Lung (tissue), 11 donors: ENCODE measurements at regions not wholly inside any gene's neighbourhood (a gene's known extent, or its start where the extent isn't known, plus 50 kb on each side); places are given as distances from the start of the nearest gene placed in this dataset.

Experiments
- ATAC-seq: fragments of 200-7000 bp; cut with Tn5 transposase; one replicate; pipeline ENCODE4 v1.9.1; 2020; ENCODE audit warnings: moderate number of reproducible peaks; ENCODE audit not compliant: insufficient read depth, low FRiP score
- DNase-seq, 3 donors: peaks; one replicate each; pipeline ENCODE4 v3.0.0-alpha.2; 2013 to 2017
- H3K27ac ChIP-seq, 2 donors: one replicate each; pipeline ENCODE4 v1.5.1; 2013; ENCODE audit warnings: mild to moderate bottlenecking in 2 of 2, moderate library complexity in 2 of 2, control low read depth in 1 of 2, inconsistent platforms in 1 of 2, low read depth in 1 of 2, low read length in 1 of 2
- H3K27me3 ChIP-seq, 3 donors: one replicate each; pipeline ENCODE4 v1.5.1; 2013; ENCODE audit warnings: low read length in 2 of 3; ENCODE audit not compliant: control insufficient read depth in 3 of 3, insufficient read depth in 3 of 3
- H3K36me3 ChIP-seq, 4 donors: one replicate each; pipeline ENCODE4 v1.5.1; 2013; ENCODE audit warnings: low read length in 4 of 4, mild to moderate bottlenecking in 1 of 4, moderate library complexity in 1 of 4; ENCODE audit not compliant: control insufficient read depth in 4 of 4, insufficient read depth in 4 of 4
- H3K4me1 ChIP-seq, 5 donors: one replicate each; pipeline ENCODE4 v1.5.1; 2013; ENCODE audit warnings: low read length in 5 of 5, mild to moderate bottlenecking in 2 of 5, moderate library complexity in 1 of 5; ENCODE audit not compliant: control insufficient read depth in 5 of 5, insufficient read depth in 5 of 5
- H3K4me3 ChIP-seq: one replicate; pipeline ENCODE4 v1.5.1; 2013; ENCODE audit warnings: mild to moderate bottlenecking, control low read depth, moderate library complexity
- H3K9ac ChIP-seq, 2 donors: one replicate each; pipeline ENCODE4 v1.5.1; 2013; ENCODE audit warnings: low read length in 2 of 2, control low read depth in 1 of 2; ENCODE audit not compliant: insufficient read depth in 1 of 2
- H3K9me3 ChIP-seq, 4 donors: one replicate each; pipeline ENCODE4 v1.5.1; 2013; ENCODE audit warnings: low read length in 3 of 4, mild to moderate bottlenecking in 1 of 4, moderate library complexity in 1 of 4; ENCODE audit not compliant: control insufficient read depth in 4 of 4, insufficient read depth in 3 of 4
- CTCF ChIP-seq: IDR thresholded peaks from 2 replicates; pipeline ENCODE4 v1.5.1; 2012; ENCODE audit warnings: mild to moderate bottlenecking; ENCODE audit errors: control extremely low read depth, extremely low read depth
- WGBS, 2 donors: extraction: QIAGEN DNeasy Blood & Tissue Kit; methylation state at CpG; one replicate each; pipeline ENCODE4 v1.1.7; 2013; 5-methylcytosine and 5-hydroxymethylcytosine counted together
- donor health status: control.
- donor health status: control.
- donor health status: Bipolar disorder and iron deficiency.
- donor health status: healthy.
- donor health status: DM: yes; HTN: yes; CAD: no.

GRCh38 chr5:51997949-51998348 lies 614.7 kb downstream of the ISL1 start:
- no peak overlapping the region for H3K4me3 ChIP-seq
- no peaks in the 10 kb centered on the region for H3K27me3 ChIP-seq
- WGBS, 2 donors, result 88% methylated on average over 2 of the region's 2 CpGs
- H3K27ac ChIP-seq, result no peak overlapping the region
- H3K4me1 ChIP-seq, result no peaks in the 10 kb centered on the region
- H3K9me3 ChIP-seq, result peaks cover 0 to 2% (median 0%) of the 10 kb centered on the region in 4 donors
- no peak for DNase-seq
- no peaks in the 10 kb centered on the region for H3K36me3 ChIP-seq
- no peak for ATAC-seq
- H3K9ac ChIP-seq, result no peak overlapping the region
- no peak for TF ChIP-seq CTCF

- no peaks in the 10 kb centered on the region for H3K9me3 ChIP-seq
- DNase-seq, result peak; percentile 34 to 73 (median 53)
- no peak overlapping the region for H3K4me3 ChIP-seq
- WGBS, 2 donors, result 33 to 36% methylated on average over 5 of the region's 5 CpGs
- ATAC-seq, result no peak
- H3K27ac ChIP-seq, result no peak overlapping the region
- H3K9ac ChIP-seq, result no peak overlapping the region
- H3K27me3 ChIP-seq, result no peaks in the 10 kb centered on the region
- TF ChIP-seq CTCF, result peak; percentile 52
- H3K4me1 ChIP-seq, result no peaks in the 10 kb centered on the region
- no peaks in the 10 kb centered on the region for H3K36me3 ChIP-seq
These were observed 624.1 kb downstream of the ISL1 start for GRCh38 chr5:52007230-52007858.

- no peak overlapping the region for H3K4me3 ChIP-seq
- no peak overlapping the region for H3K9ac ChIP-seq
- WGBS, 2 donors, result 80 to 87% methylated on average over 2 of the region's 2 CpGs
- no peaks in the 10 kb centered on the region for H3K36me3 ChIP-seq
- no peak for DNase-seq
- H3K27ac ChIP-seq, result no peak overlapping the region
- no peaks in the 10 kb centered on the region for H3K9me3 ChIP-seq
- no peak for ATAC-seq
- TF ChIP-seq CTCF, result no peak
- no peaks in the 10 kb centered on the region for H3K27me3 ChIP-seq
- no peaks in the 10 kb centered on the region for H3K4me1 ChIP-seq
These were observed 627.2 kb downstream of the ISL1 start for GRCh38 chr5:52010454-52010853.

GRCh38 chr5:52013523-52013922 lies 630.3 kb downstream of the ISL1 start:
- ATAC-seq (no peak), DNase-seq (no peak)
- Histone ChIP-seq H3K9me3 (no peaks in the 10 kb centered on the region), H3K4me3 (no peak overlapping the region), H3K4me1 (no peaks in the 10 kb centered on the region), H3K27ac (no peak overlapping the region), H3K36me3 (no peaks in the 10 kb centered on the region), H3K9ac (no peak overlapping the region), H3K27me3 (no peaks in the 10 kb centered on the region)
- no peak for TF ChIP-seq CTCF
- 59 to 65% methylated on average over 1 of the region's 1 CpG for WGBS, 2 donors
